Duodenal mucosa (tissue), 2 donors: ENCODE measurements at regions not wholly inside any gene's neighbourhood (a gene's known extent, or its start where the extent isn't known, plus 50 kb on each side); places are given as distances from the start of the nearest gene placed in this dataset.

Experiments used
- H3K27ac ChIP-seq: one replicate; pipeline ENCODE4 v1.7.0; 2013; ENCODE audit warnings: low read depth, low read length
- H3K27me3 ChIP-seq, 2 donors: one replicate each; pipeline ENCODE4 v1.7.0; 2013; ENCODE audit warnings: low read length in 2 of 2, control low read depth in 1 of 2; ENCODE audit not compliant: insufficient read depth in 2 of 2, control insufficient read depth in 1 of 2
- H3K36me3 ChIP-seq, 2 donors: one replicate each; pipeline ENCODE4 v1.7.0; 2013; ENCODE audit warnings: low read length in 2 of 2, control low read depth in 1 of 2; ENCODE audit not compliant: insufficient read depth in 2 of 2, control insufficient read depth in 1 of 2
- H3K4me1 ChIP-seq, 2 donors: one replicate each; pipeline ENCODE4 v1.7.0; 2013; ENCODE audit warnings: low read length in 2 of 2, control low read depth in 1 of 2; ENCODE audit not compliant: insufficient read depth in 2 of 2, control insufficient read depth in 1 of 2
- H3K4me3 ChIP-seq, 2 donors: one replicate each; pipeline ENCODE4 v1.7.0; 2013; ENCODE audit warnings: low read length in 2 of 2, low read depth in 1 of 2
- H3K9ac ChIP-seq, 2 donors: one replicate each; pipeline ENCODE4 v1.7.0; 2013; ENCODE audit warnings: low read length in 2 of 2, low read depth in 1 of 2
- H3K9me3 ChIP-seq, 2 donors: one replicate each; pipeline ENCODE4 v1.7.0; 2013; ENCODE audit warnings: low read length in 2 of 2, control low read depth in 1 of 2; ENCODE audit not compliant: control insufficient read depth in 1 of 2

- no peak overlapping the region for H3K27ac ChIP-seq
- no peak overlapping the region for H3K4me3 ChIP-seq
- no peak overlapping the region for H3K9ac ChIP-seq
Measured at GRCh38 chr5:2007878-2008501, 125.3 kb upstream of the IRX4 start.

GRCh38 chr5:2007496-2007877, 124.8 kb upstream of the IRX4 start:
- Histone ChIP-seq H3K27me3 (peaks cover 4 to 22% of the 10 kb centered on the region in 2 donors), H3K9me3 (no peaks in the 10 kb centered on the region), H3K4me1 (no peaks in the 10 kb centered on the region), H3K9ac (no peak overlapping the region), H3K36me3 (no peaks in the 10 kb centered on the region), H3K4me3 (no peak overlapping the region), H3K27ac (no peak overlapping the region)

More at GRCh38 chr5:2007878-2008501, 125.3 kb upstream of the IRX4 start:
- H3K27me3 ChIP-seq = peaks cover 4 to 22% of the 10 kb centered on the region in 2 donors
- no peaks in the 10 kb centered on the region for H3K36me3 ChIP-seq
- no peaks in the 10 kb centered on the region for H3K4me1 ChIP-seq
- no peaks in the 10 kb centered on the region for H3K9me3 ChIP-seq

GRCh38 chr5:2006971-2007291, 124.2 kb upstream of the IRX4 start:
- H3K36me3 ChIP-seq = no peaks in the 10 kb centered on the region
- H3K4me1 ChIP-seq = no peaks in the 10 kb centered on the region
- H3K27ac ChIP-seq = no peak overlapping the region
- H3K4me3 ChIP-seq = no peak overlapping the region
- H3K9me3 ChIP-seq = no peaks in the 10 kb centered on the region
- no peak overlapping the region for H3K9ac ChIP-seq
- H3K27me3 ChIP-seq = peaks cover 4 to 22% of the 10 kb centered on the region in 2 donors

- H3K27ac ChIP-seq = no peak overlapping the region
- no peak overlapping the region for H3K9ac ChIP-seq
- no peaks in the 10 kb centered on the region for H3K4me1 ChIP-seq
- H3K36me3 ChIP-seq = no peaks in the 10 kb centered on the region
- no peaks in the 10 kb centered on the region for H3K9me3 ChIP-seq
- H3K27me3 ChIP-seq = peaks cover 4 to 22% of the 10 kb centered on the region in 2 donors
- no peak overlapping the region for H3K4me3 ChIP-seq
Measured at GRCh38 chr5:2006193-2006970, 123.7 kb upstream of the IRX4 start.

GRCh38 chr5:2005101-2006041, 122.6 kb upstream of the IRX4 start:
- Histone ChIP-seq H3K9me3 (no peaks in the 10 kb centered on the region), H3K9ac (no peak overlapping the region), H3K4me3 (no peak overlapping the region), H3K27me3 (peaks cover 4 to 22% of the 10 kb centered on the region in 2 donors), H3K4me1 (no peaks in the 10 kb centered on the region), H3K36me3 (no peaks in the 10 kb centered on the region), H3K27ac (no peak overlapping the region)

DNA sequence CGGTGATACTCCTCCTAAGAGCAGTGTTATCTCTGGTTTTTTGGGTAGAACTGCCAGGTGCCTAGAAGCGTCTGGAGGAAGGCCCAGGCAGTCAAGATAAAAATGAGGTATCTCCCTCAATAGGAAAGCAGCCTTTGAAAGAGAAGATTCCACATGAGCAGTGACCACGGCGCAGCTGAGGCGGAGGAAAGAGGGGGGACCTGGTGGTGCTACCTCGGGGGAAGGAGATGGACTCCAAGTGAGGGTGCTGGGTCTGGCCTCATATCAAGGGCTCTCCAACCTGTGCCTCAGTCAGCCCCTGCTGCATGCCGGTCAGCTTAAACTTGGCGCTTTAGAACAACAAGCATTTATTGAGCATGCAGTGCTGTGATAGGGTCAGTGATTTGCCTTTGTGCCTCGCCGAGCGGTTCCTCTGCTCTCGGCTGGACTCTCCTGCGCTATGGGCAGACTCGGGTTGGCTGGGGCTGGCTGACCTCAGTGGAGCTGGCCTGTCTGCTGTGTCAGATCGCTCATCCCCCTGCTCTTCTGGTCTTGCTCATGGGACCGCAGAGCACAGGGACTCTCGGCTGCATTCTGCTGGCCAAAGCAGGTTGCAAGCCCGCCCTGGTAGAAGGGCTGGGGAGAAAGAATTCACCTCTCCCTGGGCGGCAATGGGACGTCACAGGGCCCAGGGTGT, 121.1 kb upstream of the IRX4 start:
- H3K27ac ChIP-seq = no peak overlapping the region
- no peak overlapping the region for H3K9ac ChIP-seq
- no peaks in the 10 kb centered on the region for H3K9me3 ChIP-seq
- H3K4me3 ChIP-seq = no peak overlapping the region
- no peaks in the 10 kb centered on the region for H3K4me1 ChIP-seq
- no peaks in the 10 kb centered on the region for H3K36me3 ChIP-seq
- H3K27me3 ChIP-seq = peaks cover 0 to 18% of the 10 kb centered on the region in 2 donors

GRCh38 chr5:2003206-2003605, 120.5 kb upstream of the IRX4 start:
- Histone ChIP-seq H3K27ac (no peak overlapping the region), H3K9me3 (no peaks in the 10 kb centered on the region), H3K4me1 (no peaks in the 10 kb centered on the region), H3K4me3 (no peak overlapping the region), H3K27me3 (peaks cover 0 to 18% of the 10 kb centered on the region in 2 donors), H3K36me3 (no peaks in the 10 kb centered on the region), H3K9ac (no peak overlapping the region)

- H3K27ac ChIP-seq = no peak overlapping the region
- no peaks in the 10 kb centered on the region for H3K36me3 ChIP-seq
- no peaks in the 10 kb centered on the region for H3K9me3 ChIP-seq
- H3K27me3 ChIP-seq = peaks cover 0 to 14% of the 10 kb centered on the region in 2 donors
- no peaks in the 10 kb centered on the region for H3K4me1 ChIP-seq
- H3K9ac ChIP-seq = no peak overlapping the region
- no peak overlapping the region for H3K4me3 ChIP-seq
Measured at GRCh38 chr5:2001300-2001699, 118.6 kb upstream of the IRX4 start.

DNA sequence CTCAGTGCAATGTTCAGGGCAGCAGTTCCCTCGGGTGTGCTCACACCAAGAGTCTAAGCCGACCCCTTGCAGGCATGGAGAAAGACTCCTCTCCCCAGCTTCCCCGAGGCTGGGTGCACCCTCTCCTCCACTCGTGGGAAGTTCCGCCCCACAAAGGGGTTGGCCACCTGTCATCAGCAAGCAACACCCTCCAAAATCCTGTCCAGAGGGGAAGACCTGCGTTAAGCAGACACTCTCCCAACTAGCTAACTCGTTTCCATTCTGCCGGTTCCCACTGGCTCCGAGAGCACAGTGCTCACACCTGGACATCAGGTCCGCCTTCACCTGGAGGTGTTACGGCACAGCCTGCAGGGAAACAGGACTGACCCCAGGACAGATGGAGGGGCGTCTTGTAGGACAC, 117.9 kb upstream of the IRX4 start:
- no peak overlapping the region for H3K9ac ChIP-seq
- no peak overlapping the region for H3K27ac ChIP-seq
- H3K9me3 ChIP-seq = no peaks in the 10 kb centered on the region
- peaks cover 0 to 13% of the 10 kb centered on the region in 2 donors for H3K27me3 ChIP-seq
- H3K36me3 ChIP-seq = no peaks in the 10 kb centered on the region
- no peak overlapping the region for H3K4me3 ChIP-seq
- H3K4me1 ChIP-seq = no peaks in the 10 kb centered on the region
